Left renal pelvis (tissue), 4 donors: ENCODE measurements at regions not wholly inside any gene's neighbourhood (a gene's known extent, or its start where the extent isn't known, plus 50 kb on each side); places are given as distances from the start of the nearest gene placed in this dataset.
A peak's percentile ranks its signal among the peaks of the same experiment; 100 is the strongest.
"Not testable (repeated sequence)": the region's sequence is repeated elsewhere in the genome, so short reads cannot be mapped to it uniquely, and the experiment has no call there.

ENCODE experiments used
- DNase-seq, 4 donors: peaks; one replicate each; pipeline ENCODE4 v3.0.0-alpha.2; 2013; ENCODE audit warnings: low read depth in 4 of 4, low spot score in 3 of 4

DNA sequence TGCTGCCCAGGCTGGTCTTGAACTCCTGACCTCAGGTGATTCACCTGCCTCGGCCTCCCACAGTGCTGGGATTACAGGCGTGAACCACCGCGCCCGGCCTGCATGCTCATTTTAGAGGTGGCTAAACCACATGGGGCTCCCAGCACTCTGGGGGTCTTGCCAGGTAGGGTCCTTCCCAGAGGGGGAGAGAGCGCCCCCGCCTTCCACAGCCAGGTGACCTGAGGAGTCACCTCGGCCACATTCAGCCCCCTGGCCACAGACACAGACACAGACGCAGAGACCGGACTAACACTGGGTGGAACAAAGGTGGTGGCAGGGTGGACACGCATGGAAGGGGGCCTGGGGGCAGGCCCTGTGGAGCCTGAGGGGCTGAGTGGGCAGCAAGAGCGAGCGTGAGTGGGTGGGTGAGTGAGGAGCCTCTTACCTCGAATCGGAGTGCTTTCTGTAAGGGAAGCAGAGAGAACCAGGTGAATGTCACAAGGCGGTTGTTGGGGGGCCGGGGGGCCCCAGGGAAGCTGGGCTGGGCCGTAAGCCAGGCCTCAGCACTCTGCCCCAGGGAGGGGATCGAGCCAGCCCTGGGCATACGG, 80.1 kb downstream of the PTPRS start:
- no peak for DNase-seq

DNA sequence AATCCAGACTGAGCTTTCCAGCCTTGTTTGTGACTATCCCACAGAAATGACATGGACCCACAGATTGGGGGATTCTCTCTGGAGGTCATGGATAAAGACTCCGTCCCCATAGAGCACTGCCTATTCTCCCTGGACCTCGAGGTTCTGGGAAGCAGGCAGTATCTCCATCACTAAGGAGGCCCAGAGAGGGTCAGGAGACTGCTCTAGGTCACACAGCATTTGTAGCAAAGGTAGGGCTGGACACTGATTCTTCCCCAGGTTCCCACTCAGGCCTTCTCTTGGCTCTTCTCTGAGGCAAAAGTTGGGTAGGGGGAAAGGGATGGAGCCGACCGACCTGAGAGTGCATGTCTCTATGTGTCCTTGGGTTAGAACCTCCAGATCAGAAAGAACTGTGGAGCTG, 80.9 kb downstream of the PTPRS start:
- no peak for DNase-seq

DNA sequence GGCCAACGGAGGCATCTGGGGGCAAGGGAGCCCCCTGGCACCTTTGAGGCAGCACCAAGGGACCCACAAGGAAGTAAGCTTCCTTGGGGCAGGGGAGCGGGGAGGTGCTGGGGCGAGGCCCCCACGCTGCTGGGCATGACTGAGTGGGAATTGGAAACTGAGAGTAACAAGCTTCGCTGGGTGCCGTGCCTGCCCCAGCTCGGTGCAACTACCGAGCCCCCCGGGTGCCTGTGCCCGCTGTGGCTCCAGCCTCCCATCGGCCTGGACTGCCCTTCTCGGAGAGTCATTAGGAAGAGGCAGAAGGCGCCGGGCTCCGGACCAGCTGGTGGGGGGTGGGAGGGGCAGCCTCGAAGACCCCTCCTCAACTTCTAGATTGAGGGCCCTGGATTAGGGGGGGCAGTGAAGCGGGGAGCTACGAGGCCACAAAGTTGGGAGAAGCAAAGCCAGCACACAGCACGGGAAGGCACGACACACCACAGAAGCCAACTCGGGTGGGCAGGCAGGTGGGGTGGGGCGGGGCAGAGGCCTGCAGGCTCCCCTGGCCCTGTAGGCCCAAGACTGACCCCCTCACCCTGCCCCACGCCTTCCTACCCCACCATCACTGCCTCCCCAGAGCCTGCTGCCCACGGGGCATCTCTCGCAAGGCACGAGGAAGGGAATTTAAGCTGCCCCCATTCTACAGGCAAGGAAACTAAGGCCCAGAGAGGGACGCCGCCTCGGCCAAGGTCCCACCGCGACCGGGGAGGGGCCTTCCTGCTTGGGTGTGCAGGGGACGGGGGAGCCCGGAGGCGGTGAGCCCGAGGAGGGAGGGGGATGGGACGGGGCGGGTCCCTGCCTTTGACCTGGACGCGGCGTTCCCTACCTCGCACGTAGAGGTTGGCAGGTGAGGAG, 83.2 kb downstream of the PTPRS start:
- DNase-seq = no peak

DNA sequence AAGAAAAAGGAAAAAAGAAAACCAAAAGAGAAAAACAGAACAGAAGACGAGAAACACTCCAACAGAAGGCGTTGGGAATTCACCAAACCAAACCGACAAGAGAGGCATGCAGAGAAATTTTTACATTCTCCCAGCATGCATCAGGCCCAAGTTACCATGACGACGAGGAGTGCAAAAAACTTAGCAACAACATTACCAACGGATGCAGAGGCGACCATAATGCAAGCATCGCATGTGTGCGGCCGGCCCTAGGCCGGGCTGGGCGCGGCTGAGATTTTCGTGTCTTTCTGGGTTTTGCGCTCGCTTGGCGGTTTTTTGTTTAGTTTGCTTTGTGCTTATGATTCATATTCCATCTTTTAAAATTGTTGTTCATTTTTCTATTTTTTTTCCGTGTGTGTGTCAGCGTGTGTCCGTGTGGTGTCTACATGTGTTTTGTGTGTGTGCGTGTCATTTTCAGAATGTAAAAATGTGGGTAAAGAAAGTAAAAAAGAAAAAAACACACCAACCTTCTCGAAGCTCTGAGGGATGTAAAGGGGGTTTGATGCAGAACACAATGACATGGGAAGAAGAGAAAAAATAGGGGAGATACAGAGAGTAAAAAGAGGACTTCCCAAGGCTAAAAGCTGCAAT, 84.9 kb downstream of the PTPRS start:
- no peak for DNase-seq

DNA sequence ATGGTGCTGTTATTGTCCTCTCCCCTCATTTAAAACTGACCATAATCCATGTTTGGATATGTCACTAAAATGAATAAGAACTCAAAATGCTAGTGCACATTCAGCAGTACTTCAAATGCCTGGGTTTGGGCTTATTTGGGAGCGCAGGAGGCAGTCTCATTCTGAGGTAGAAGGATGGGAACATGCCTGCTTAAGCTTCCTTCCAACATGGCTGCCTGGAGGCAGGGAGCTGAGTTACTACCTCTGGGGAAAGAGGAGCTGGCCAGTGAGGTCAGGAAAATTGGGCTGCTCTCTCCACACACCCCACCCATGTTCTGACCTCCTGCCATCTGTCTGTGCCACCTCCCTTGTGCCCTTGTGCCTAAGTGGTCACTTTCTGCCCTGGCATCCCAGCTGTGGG, 85.7 kb downstream of the PTPRS start:
- DNase-seq = no peak

DNA sequence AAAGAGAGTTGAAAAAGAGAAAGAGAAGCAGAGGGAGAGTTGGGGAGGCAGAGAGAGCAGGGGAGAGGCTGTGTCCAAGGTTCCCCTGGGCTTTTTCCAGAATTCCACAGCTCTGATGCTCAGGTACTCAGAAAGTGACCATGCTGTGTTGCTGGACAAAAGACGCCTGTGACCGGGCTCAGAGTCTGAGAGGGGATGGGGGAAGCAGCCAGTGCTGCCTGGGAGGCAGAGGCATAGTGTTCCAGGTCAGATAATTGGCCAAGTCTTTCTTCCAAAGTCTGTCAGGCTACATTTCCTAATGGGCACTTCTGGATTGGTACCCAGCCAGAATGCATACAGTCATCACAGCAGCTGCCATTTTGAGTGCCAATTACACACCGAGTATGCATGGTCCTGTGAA, 86.1 kb downstream of the PTPRS start:
- DNase-seq = no peak

DNA sequence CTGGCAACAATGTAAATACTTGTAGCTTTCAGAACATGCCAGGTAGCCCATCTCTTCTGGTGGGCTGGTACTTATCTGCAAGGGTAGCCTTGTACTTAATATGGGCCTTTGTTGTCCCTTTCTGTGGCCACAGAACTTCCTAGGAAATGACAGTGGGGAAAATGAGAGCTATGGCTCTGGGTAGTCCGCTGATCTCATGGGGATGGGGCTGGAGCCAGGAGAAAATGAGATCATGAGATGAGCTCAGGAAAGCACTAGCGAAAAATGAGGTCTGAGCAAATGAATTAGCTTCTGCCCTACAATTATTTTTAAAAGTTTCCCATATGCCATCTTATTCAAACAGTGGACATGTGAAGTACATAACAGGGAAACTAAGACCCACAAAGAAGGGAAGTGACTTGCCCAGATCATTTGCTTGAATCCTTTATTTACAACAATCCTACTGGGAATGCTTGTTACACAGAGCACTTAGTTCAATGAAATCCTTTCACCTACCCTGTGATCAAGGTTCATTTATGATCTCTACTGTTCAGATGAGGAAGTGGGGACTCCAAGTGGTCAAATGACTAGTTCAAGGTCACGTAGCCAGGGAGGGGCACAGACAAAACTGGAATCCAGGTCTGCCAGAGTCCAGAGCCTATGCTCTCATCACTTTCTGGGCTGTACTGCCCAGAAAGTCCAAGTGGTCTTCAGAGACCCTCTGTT, 87.1 kb downstream of the PTPRS start:
- no peak for DNase-seq

DNA sequence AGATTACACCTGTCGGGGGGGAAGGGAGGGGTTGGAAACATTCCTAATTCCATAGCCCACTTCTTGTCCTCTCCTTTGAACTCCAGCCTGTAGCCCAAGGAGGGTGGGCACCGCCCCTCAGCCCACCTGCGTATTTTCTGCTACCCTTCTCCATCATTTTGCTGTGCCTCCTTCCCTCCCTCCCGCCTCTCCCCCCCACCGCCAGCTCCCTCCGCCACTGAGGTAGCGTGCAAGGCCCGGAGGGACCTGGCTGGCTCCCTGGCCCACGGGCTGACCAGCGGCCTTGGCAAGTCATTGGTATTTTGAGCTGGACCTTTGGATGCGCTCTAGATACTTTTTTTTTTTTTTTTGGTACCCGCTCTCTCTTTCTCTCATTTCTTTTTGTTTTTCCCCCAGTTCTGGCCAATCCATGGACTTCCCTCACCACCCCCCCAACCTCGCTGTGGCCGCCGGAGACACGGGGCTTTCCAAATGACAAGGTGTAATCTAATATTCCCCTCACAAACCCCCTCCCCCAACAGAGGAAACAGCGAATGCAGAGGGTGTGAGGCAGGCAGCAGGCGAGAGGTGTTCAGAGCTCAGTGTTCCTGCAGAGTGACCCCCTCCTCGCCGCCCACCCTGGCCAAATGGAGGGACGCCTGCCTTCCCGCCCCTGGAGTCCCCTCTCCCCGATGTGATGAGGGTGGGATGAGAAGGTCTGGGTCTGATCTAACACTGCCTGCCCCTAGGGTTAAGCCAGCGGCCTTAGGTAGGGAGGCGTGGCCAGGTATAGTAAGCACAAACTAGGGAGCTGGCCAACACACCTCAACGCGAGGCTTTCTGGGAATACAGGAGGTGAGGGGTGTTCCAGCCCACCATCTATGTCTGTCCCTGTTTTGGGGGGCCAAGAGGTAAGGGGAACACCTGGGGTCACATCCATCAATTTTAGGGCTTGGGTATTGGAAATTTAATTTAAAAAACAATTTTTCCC, 89.2 kb downstream of the PTPRS start:
- DNase-seq = peak in 1 of 4 donors; percentile 14

DNA sequence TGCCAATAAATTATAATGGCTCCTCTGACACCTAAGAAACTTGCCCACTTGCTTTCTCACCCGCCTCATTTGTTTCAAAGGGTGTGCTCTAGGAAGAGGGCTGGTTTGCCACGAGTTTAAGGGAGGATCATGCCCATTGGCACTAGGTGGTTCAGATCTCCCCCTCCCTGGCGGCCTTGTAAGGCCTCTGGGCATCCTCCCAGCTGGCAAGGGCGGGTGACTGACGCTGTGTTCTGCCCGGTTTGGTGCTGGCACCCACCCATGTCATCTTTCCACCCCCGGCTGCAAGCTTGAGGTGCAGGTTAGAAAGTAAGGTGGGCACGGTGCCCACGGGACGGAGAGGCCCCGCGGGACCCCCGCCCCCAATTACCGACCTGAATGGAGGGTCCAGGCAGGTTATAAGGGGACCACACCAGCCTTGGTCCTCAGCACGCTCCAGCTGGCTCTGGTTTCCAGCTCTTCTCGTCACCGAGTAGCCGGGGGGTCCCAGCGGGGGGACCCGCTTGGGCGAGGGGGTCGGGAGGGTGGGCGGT, 90.4 kb downstream of the PTPRS start:
- no peak for DNase-seq

DNA sequence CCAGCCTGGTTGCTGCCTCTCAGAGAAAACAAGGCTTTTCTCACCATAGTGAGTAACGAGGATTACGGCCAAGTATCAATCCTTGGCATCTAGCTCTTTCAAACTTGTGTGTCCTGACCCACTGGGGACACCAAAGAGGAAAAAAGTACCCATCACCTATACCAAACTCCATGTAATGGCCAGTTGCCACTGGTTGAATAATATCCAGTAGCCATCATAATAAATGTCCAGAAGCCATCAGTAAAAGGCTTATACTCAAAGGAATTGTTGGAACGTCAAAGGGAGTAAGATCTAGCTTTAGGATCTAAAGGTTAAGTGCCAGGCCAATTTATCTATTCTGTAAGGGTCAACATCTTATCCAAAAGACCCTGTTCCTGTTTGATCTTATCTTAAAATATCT, 91.1 kb downstream of the PTPRS start:
- DNase-seq = no peak

DNA sequence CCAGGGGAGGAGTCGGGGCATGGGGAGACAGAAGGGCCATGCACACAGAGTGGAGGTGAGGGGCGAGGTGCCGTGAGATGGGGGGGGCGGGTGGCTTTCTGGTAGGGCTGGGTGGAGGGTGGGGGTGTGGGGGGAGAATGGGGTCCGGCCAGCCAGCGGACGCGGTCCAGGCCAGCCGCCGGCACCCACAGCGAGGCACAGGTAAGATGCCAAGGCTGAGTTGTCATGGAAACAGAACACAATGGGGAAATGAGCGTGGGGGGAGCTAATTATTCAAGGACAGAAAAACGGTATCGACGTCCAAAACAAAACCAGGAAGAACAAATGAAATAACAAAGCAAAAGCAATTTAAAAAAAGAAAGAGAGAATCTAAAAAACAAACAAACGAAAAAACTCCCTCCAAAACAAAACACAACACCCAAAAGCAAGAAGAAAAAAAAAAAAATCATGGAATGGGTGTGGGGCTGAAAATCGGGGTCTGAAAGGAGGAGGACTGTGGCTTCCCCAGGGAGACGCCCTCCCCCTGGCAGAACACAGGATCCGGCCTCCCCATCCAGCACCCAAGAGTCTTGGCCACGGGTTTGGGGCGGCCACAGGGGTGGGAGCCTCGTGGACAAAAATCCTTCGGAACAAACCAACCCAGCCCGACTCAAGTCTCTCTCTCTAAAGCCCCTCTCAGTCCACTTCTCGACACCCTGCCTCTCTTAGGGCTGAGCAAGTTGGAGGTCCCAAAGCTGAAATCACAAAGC, 92.5 kb downstream of the PTPRS start:
- no peak for DNase-seq

DNA sequence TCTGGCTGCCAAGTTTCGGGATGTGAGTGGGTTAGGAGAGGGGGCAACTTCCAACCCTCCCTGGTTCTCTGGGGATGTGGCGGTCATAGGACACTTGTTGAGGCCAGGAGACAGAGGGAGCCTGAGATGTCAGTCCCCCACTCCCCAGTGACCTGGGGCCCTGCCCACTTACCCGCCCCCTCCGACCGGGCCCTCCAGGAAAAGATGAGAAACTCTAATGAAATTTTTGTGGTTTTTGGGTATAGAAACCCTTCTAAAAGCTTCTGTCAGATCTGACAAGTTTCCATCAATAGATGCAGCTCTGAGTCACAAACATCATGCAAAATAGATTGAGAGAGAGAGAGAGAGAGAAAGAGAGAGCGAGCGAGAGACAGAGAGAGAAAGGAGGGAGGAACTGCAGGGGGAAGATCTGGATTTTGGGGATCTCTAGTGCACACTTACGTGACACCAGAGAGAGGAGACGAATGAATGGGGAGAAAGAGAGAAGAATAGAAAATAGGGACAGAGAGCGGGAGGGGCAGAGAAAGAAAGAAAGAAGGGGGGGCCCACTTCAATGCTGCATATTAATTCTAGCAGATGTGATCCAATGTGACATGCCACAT, 94.0 kb downstream of the PTPRS start:
- DNase-seq = no peak

DNA sequence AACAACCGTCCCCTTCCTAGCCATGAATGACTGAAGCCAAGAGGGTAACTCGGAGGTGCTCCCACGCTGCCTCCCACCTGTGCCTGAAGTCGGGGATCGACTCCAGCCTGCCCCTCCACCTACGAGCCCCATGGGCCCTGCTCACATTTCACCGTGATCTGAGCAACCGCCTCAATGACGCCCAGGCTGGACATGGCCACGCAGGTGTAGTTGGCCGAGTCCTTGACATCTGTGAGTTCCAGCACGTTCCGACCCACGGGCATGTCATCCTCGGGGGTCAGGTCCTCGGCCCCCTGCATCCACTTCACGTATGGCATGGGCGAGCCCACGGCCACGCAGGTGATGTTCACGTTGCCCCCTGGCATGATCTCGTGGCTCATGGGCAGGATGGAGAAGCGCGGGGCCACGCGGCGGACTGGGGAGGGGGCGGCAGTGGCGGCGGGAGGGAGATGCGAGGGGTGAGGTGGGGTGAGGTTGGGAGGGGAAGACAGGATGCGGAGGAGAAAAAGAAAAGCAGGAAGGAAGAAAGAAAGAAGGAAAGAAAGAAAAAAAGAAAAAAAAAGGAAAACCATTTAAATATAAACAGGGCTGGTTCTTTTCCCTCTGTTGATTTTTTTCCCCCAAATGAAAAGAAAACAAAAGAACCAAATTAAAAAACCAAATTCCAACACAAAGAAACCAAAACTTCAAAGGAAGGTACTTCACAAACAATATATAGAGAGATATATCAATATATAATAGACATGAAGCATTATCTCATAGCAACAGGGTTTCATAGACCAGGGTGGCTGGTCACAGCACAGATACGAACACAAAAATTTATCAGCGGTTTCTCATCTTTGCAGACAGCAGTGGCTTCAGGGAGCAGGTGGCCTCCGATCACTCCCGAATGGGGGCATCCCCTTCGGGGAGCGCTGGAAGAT, 94.7 kb downstream of the PTPRS start:
- no peak for DNase-seq

DNA sequence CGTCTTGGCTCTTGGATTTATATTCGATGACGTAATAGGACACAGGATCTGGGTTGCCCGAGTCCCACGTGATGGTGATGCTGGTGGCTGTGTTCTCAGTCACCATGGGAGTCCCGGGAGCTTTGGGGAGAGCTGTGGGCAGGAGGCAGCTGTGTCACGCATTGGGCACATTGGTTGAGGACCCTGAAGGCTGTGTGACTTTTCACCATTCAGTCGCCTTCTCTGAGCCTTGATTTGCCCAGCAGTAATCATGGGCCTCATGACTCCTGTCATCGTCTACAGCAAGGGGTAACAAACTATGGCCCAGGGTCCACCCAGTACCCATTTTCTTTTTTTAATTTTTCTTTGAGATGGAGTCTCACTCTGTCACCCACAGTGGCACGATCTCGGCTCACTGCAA, 96.3 kb downstream of the PTPRS start:
- DNase-seq = no peak

DNA sequence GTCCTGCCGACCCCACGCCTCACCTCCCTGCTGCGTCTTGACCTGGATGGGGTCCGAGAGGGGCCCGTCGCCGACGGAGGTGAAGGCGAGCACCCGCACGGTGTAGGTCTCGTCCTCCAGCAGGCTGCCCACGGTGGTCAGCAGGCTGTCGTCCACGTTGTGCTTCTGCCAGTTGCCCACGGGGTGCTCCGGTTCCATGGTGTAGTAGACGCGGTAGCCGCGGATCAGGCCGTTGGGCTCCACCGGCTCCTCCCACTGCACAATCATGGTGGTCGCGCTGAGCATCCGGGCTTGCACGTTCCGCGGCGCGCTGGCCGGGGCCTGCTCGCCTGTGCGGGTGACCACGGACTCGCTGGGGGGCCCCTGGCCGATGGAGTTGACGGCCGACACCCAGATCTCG, 96.7 kb downstream of the PTPRS start:
- no peak for DNase-seq

DNA sequence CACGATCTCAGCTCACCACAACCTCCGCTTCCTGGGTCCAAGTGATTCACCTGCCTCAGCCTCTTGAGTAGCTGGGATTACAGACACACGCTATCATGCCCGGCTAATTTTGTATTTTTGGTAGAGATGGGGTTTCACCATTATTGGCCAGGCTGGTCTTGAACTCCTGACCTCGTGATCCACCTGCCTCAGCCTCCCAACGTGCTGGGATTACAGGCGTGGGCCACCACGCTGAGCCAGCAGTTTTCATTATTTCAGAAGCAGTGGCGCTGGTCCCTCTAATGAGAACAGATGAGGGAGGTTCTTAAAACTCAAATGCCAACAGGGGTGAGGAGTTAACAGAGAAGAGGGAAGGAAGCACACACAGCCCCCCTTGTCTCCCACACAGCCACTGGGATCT, 98.7 kb downstream of the PTPRS start:
- DNase-seq = not testable (repeated sequence)

DNA sequence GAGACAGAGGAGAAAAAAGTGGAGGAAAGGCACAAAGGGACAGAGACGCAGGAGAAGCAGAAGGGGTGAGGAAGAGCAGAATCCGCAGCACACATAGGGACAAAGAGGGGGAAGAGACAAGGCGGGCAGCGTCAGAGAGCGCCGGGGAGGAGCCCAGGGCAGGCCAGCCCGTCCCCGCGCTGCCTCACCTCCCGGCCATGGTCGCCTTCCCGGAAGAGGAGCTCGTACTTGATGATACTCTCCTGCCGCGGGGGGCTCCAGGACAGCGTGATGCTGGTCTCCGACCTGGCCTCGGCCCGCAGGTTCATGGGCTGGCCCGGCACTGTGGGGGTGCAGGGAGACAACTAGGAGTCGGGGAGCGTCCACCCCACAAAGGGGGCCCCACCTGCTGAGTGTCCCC, 100.6 kb downstream of the PTPRS start:
- DNase-seq = no peak

DNA sequence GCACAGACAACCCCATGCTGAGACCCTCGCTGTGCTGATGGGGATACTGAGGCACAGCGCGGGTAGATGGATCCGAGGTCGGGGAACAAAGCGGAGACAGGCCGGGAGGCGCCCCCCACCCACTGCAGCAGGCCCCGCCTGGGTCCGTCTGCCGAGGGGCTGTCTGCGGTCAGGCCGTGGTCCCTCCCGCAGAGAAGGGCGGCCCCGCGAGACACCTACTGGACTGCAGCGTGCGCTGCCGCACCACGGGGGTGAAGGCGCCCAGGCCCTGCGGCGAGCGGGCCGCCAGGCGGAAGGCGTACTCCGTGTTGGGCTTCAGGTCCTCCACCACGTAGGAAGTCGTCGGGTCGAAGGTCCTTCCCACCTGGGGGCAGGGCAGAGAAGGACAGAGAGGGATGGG, 101.9 kb downstream of the PTPRS start:
- DNase-seq = no peak
